ENCODE measurements at regions not wholly inside any gene's neighbourhood (a gene's known extent, or its start where the extent isn't known, plus 50 kb on each side); places are given as distances from the start of the nearest gene placed in this dataset.
A peak's percentile ranks its signal among the peaks of the same experiment; 100 is the strongest.

DNA sequence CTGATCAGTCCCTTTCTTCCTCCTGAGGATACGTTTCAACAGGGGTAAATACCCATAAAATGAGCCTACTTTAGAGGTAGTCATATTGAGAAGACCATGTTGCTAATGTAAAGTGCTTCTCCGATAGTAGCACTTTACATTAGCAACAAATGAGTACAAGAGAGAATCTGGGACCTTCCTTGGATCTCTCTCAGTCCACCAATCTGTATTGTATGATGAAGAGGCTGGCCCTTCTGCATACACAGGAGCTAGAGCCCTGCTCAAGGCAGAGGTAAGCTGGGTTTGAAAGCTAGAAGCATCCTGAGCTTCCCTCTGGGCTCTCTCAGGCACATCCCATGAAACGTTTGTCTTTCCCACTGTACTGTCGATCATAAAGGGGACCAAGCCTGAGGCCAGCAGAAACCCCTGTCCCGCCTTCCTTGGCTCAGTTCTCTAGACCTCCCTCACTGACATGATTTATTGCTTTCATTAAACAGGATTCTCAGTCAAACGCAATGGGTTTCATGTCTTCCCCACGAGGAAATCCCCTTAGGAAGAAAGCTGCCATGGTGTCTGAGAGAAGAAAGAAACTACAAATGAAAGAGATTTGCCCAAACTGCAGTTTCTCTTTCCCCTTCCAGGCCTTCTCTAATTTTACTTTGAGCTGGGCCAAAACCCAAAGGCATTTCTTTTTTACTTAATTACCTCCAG is 62.8 kb upstream of the BCAR3 start:
- DNase-seq (ENCODE audit: low read depth) = no peak

DNA sequence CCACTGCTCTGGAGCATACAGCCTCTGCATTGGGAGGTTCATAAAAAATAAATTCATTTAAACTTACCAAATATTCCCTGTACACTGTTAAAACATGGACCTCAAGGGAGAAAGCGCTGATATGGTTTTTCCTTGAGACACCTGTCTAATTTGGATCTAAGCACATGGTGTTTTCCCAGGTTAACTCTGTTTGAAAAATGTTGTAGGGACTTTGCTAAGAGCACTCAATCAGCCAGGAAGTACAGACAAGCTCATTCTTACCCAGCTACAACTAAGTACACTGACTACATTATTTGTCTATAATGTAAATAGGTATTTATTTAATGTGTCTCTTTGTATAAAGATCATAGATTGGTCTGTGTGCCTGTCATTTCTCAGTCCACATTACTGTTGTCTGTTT is 61.8 kb upstream of the BCAR3 start:
- DNase-seq (ENCODE audit: low read depth) = no peak

DNA sequence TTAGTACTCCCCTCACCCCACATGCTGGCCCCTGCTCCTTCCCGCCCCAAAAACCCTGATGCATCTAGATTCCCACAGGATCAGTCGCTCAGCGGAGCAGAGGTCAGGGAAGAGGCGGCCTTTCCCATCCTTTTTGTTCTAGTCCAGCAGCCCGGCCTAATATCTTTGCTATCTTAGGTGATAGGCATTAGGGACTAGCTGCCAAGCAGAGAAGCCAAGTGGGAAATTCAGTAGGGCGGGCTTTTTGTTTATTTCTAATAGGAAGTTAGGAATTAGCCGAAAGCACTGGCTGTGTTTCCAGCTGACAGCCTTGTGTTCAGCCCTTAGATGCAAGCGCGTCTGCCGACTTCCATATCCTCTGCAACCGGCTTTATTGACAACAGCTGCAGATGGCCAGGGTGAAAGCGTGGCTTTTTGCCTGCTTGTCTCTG is 59.0 kb upstream of the BCAR3 start:
- DNase-seq (ENCODE audit: low read depth) = no peak

DNA sequence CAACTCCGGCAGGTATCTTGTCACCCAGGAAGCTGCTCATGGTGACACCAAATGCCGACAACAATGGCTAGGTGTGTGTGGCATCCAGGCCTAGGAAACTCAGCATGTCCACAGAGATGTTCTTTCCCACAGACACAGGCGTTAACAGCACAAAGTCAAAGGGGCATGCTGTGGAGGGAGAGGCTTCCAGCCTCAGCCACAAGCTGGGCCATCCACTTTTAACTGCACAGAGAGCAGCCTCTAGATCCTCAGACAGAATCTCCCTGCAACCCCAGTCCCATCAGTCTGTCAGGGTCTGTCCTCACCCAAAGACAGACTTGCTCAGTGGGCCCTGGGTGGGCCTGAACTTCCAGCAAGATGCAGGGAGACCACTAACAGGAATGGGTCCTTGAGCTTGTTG is 58.5 kb upstream of the BCAR3 start:
- no peak for DNase-seq (ENCODE audit: low read depth)

DNA sequence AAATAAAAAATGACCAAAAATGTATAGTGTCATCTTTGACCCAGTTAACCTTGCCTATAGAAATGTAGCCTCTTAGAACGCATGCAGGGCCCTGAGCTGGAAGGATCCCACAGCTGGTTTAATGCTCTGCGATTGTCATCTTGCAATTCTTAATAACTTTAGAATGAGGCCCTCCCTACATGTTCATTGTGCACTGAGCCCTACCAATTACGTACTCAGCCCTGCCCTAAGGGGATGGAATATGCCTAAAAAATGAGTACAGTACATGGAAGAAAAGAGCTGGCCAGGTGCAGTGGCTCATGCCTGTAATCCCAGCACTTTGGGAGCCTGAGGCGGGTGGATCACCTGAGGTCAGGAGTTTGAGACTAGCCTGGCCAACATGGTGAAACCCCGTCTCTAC is 57.8 kb upstream of the BCAR3 start:
- no peak for DNase-seq (ENCODE audit: low read depth)

DNA sequence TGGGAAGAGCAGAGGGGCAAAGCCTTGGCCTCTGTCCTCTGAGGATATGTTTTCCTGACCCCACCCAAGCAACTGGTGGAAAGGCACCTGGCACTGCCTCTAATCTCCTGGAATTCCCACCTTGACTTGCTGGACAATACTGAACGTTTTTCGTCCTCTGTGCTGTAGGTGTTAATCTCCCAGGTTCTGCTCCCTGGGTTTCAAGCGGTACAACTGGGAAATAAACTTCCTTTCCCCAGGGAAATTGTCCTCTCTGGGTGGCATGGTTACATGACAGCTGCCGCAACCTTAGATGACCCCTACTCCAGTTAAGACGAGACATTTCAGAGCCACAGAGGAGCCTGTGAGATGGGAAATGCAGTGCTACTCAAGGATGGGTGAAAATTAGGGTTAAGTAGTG is 57.3 kb upstream of the BCAR3 start:
- DNase-seq (ENCODE audit: low read depth) = no peak

DNA sequence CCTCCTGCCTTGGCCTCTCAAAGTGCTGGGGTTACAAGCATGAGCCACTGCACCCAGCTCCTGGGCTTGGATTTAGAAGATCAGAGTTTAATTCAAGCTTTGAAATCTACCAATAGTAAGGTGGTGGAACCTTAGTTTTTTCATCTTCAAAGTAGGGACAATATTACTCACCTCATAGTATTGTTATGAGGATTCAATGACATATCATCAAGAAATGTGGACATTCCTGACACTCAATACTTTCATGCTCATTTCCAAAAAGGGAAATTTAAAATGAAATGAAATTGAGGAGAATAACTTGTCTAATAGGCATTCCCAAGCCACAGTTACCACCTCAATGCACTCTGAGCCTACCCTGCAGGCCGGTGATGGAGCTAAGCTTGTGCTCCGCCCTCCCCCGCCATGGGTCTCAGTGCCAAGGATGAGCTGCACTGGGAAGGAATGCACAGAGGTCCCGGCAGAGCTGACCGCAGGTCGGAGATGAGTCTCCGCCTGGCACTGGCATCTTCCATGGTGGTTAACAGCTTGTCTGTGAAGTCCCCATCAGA is 56.5 kb upstream of the BCAR3 start:
- peak; percentile 99 for DNase-seq (ENCODE audit: low read depth)

DNA sequence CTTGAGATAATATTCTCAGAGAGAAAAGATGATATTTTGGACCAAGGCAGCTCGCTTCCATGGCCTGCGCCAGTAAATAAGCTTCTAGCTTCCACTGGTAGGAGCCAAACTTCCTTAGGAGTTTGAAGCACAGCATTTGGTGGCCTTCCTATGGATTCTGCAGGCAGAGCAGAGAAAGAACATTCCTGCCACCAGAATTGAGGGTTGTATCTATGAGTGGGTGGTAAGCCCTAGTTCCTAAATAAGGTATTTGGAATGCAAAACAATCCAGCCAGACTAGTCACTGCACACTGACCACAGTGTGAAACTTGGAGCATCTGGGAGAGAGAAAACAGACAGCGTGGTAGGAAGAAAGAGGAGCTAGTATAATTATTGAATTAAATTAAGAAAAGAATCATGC is 54.1 kb upstream of the BCAR3 start:
- peak; percentile 93 for DNase-seq (ENCODE audit: low read depth)

DNA sequence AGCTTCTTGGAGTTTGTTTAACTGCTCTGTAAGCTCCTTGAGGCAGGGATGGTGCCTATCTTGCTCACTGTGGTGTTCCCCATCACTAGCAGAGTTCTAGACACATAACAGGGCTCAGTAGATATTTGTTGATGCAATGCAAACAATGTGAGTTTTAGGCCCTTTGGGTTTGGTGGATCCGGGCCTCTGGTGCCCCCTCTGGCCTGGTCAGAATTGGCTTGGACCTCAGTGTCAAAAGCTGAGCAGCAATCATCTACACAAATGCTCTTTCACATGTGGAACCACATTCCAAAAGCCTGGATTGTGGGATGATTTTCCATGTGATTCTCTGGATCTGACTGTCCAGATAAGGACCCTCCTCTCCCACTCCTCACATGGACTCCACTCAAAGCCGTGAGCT is 53.4 kb upstream of the BCAR3 start:
- DNase-seq (ENCODE audit: low read depth) = peak; percentile 50

DNA sequence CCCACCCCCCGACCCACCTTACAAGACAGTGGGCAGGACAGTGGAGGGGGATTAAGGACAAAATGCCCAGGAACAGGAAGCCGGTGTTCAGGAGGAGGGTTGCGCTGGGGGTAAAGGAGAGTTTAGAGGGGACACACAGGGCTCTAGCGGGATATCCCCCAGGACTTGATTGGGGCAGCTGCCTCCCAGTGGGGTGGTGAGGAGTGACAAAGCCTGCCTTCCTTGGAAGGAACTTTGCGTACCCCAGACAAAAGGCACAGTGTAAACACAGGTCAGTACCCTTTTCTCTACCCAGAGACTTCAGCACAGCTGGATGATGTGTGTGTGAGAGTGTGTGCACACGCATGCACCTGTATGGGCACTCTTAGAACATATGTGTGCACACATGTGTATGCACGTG is 51.7 kb upstream of the BCAR3 start:
- DNase-seq (ENCODE audit: low read depth) = no peak

DNA sequence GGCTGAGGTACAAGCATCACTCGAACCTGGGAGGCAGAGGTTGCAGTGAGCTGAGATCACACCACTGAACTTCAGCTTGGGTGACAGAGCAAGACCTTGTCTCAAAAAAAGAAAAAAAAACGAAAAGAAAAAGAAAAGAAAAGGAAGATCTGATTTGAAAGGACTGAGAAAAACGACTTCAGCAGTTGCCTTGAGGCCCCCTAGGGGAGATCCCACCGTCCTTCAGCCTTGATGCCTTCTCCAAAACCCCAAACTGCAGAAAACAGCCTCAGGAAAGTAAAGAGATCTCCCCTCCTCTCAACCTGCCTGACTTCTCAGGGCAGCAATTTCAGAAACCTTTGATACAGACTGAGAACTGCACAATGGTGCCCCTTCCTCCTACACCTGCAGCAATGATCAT is 50.9 kb upstream of the BCAR3 start:
- peak; percentile 39 for DNase-seq (ENCODE audit: low read depth)
